ENCODE measurements at regions not wholly inside any gene's neighbourhood (a gene's known extent, or its start where the extent isn't known, plus 50 kb on each side); places are given as distances from the start of the nearest gene placed in this dataset.
"Not testable (repeated sequence)": the region's sequence is repeated elsewhere in the genome, so short reads cannot be mapped to it uniquely, and the experiment has no call there.

DNA sequence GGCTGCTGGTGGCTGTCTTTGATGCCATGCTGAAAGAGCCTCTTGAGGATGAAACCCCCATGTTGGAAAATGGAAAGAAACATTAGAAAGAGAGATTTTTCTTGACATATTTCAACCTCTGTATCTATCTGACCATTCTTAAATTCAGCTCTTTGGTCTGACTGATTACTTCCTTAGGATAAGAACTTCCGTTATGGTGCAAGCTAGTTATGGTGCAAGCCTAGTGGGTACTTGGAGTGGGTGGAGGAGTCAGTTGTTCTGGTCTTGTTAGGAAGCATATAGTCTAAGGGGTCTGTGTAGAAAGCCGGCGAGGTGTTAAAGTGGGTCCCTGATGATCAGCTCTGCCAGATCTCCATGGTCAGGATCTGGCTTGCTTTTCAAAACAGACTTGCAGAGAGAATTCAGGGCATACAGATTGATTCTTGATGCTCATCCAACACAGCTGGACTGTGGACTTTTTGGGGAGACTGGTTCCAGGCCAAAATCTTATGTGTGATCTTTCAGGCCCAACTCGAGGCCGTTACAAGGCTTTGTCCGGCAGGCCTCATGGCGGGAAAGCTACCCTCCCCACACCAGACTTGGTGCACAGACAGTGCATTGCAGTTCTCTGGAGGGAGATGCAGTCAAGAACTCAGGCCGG, 82.8 kb upstream of the BOD1L1 start:
- H3K27ac Mint-ChIP-seq: no peak overlapping the region
- no peaks in the 10 kb centered on the region for H3K4me1 Mint-ChIP-seq
- H3K9me3 Mint-ChIP-seq: peaks cover 0 to 8% (median 3%) of the 10 kb centered on the region in 7 donors
- peaks cover 0 to 27% (median 0%) of the 10 kb centered on the region in 3 donors for H3K27me3 Mint-ChIP-seq
- peaks cover 0 to 4% of the 10 kb centered on the region in 2 donors for H3K36me3 Mint-ChIP-seq
- DNase-seq (no peak), ATAC-seq (ENCODE audit: low read depth in 2 of 2) (no peak)
- H3K4me3 Mint-ChIP-seq: no peak overlapping the region

DNA sequence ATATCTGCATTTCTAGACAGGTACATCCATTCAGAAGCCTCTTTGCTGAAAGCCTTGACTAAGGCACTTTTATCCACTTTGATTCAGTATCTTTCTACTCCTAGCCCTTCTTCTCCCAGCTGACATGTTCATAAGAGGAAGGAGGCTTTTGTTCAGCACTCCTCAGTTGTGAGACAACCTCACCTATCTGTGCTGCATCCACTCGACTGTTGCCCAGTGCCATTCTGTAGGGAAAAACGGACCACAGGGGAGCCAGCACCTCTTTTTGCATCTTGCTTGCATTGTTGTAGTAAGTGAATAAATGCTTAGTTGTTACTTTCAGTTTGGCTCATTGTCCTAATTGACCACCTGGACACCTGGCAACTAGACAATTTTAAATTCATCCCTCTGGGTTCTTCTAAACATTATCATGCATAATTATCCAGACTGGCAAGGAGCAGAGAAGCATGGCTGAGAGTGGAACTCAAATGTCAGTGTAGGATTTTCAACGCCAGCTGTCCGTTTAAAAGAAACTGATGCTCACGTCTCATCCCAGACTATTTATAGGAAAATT, 83.8 kb upstream of the BOD1L1 start:
- H3K27ac Mint-ChIP-seq: no peak overlapping the region
- H3K4me3 Mint-ChIP-seq: no peak overlapping the region
- peaks cover 0 to 8% (median 3%) of the 10 kb centered on the region in 7 donors for H3K9me3 Mint-ChIP-seq
- H3K4me1 Mint-ChIP-seq: no peaks in the 10 kb centered on the region
- H3K27me3 Mint-ChIP-seq: peaks cover 0 to 24% (median 0%) of the 10 kb centered on the region in 3 donors
- ATAC-seq (ENCODE audit: low read depth in 2 of 2) (no peak), DNase-seq (no peak)
- peaks cover 0 to 4% of the 10 kb centered on the region in 2 donors for H3K36me3 Mint-ChIP-seq

GRCh38 chr4:13721894-13722293, 94.4 kb upstream of the BOD1L1 start:
- H3K4me3 Mint-ChIP-seq: no peak overlapping the region
- no peak overlapping the region for H3K27ac Mint-ChIP-seq
- peaks cover 0 to 9% (median 0%) of the 10 kb centered on the region in 3 donors for H3K27me3 Mint-ChIP-seq
- DNase-seq: no peak
- no peak for ATAC-seq (ENCODE audit: low read depth in 2 of 2)
- no peaks in the 10 kb centered on the region for H3K36me3 Mint-ChIP-seq
- no peaks in the 10 kb centered on the region for H3K4me1 Mint-ChIP-seq
- peaks cover 0 to 4% (median 0%) of the 10 kb centered on the region in 7 donors for H3K9me3 Mint-ChIP-seq

GRCh38 chr4:13722649-13723048, 95.1 kb upstream of the BOD1L1 start:
- no peak for ATAC-seq (ENCODE audit: low read depth in 2 of 2)

DNA sequence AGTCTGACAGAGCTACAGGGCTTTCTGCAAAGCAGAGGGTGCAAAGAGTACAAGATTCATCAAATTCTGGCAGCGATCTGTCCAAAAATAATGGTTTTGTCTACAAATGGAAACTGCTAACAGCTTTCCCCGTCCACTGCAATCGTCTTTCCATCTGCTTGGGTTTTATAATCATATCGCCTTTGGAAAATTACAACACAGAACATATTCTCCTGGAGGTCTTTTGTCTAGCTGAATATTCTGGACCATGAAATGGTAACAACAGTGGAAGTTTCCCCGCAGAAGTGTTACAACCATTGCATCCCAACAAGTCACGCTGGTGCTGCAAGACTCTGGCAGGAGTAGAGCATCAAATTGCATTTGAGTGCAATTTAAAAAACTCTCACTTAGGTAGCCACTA, 101.2 kb upstream of the BOD1L1 start:
- Mint-ChIP-seq H3K9me3 (peaks cover 0 to 2% (median 0%) of the 10 kb centered on the region in 7 donors), H3K4me3 (no peak overlapping the region), H3K27me3 (no peaks in the 10 kb centered on the region), H3K27ac (no peak overlapping the region), H3K4me1 (no peaks in the 10 kb centered on the region), H3K36me3 (no peaks in the 10 kb centered on the region)
- DNase-seq (no peak), ATAC-seq (ENCODE audit: low read depth in 2 of 2) (no peak)

More at GRCh38 chr4:13722649-13723048, 95.1 kb upstream of the BOD1L1 start:
- Mint-ChIP-seq H3K4me1 (no peaks in the 10 kb centered on the region), H3K9me3 (no peaks in the 10 kb centered on the region), H3K27ac (no peak overlapping the region), H3K27me3 (peaks cover 0 to 2% (median 0%) of the 10 kb centered on the region in 3 donors), H3K4me3 (no peak overlapping the region), H3K36me3 (no peaks in the 10 kb centered on the region)
- no peak for DNase-seq

- Mint-ChIP-seq H3K4me1 (no peaks in the 10 kb centered on the region), H3K9me3 (peaks cover 0 to 2% (median 0%) of the 10 kb centered on the region in 7 donors), H3K27me3 (no peaks in the 10 kb centered on the region), H3K4me3 (no peak overlapping the region), H3K27ac (no peak overlapping the region), H3K36me3 (no peaks in the 10 kb centered on the region)
- ATAC-seq (ENCODE audit: low read depth in 2 of 2): no peak
- DNase-seq: no peak
Measured at GRCh38 chr4:13731019-13731418, 103.5 kb upstream of the BOD1L1 start.

- H3K27ac Mint-ChIP-seq: no peak overlapping the region
- H3K27me3 Mint-ChIP-seq: no peaks in the 10 kb centered on the region
- DNase-seq (no peak), ATAC-seq (ENCODE audit: low read depth in 2 of 2) (no peak)
- H3K4me3 Mint-ChIP-seq: no peak overlapping the region
- H3K36me3 Mint-ChIP-seq: no peaks in the 10 kb centered on the region
- peaks cover 0 to 2% (median 0%) of the 10 kb centered on the region in 7 donors for H3K9me3 Mint-ChIP-seq
- no peaks in the 10 kb centered on the region for H3K4me1 Mint-ChIP-seq
Measured at GRCh38 chr4:13733817-13734216, 106.3 kb upstream of the BOD1L1 start.

- no peaks in the 10 kb centered on the region for H3K4me1 Mint-ChIP-seq
Measured at GRCh38 chr4:13750594-13750993, 123.1 kb upstream of the BOD1L1 start.

DNA sequence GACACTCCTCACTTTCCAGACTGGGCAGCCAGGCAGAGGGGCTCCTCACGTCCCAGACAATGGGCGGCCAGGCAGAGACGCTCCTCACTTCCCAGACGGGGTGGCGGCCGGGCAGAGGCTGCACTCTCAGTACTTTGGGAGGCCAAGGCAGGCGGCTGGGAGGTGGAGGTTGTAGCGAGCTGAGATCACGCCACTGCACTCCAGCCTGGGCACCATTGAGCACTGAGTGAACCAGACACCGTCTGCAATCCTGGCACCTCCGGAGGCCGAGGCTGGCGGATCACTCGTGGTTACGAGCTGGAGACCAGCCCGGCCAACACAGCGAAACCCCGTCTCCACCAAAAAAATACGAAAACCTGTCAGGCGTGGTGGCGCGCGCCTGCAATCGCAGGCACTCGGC, 134.1 kb upstream of the BOD1L1 start:
- H3K36me3 Mint-ChIP-seq: peaks cover 6 to 13% of the 10 kb centered on the region in 2 donors
- H3K9me3 Mint-ChIP-seq: peaks cover 11 to 54% (median 30%) of the 10 kb centered on the region in 7 donors
- ATAC-seq (ENCODE audit: low read depth in 2 of 2); H3K27ac Mint-ChIP-seq; H3K27me3 Mint-ChIP-seq; H3K4me3 Mint-ChIP-seq; H3K4me1 Mint-ChIP-seq; DNase-seq: not testable (repeated sequence)

More at GRCh38 chr4:13750594-13750993, 123.1 kb upstream of the BOD1L1 start:
- H3K4me3 Mint-ChIP-seq: no peak overlapping the region
- no peaks in the 10 kb centered on the region for H3K36me3 Mint-ChIP-seq
- H3K27me3 Mint-ChIP-seq: peaks cover 6 to 17% (median 13%) of the 10 kb centered on the region in 3 donors
- DNase-seq (no peak), ATAC-seq (ENCODE audit: low read depth in 2 of 2) (no peak)
- H3K27ac Mint-ChIP-seq: no peak overlapping the region
- peaks cover under 1 to 15% (median 5%) of the 10 kb centered on the region in 7 donors for H3K9me3 Mint-ChIP-seq

- ATAC-seq (ENCODE audit: low read depth in 2 of 2): no peak
- H3K4me3 Mint-ChIP-seq: no peak overlapping the region
- no peaks in the 10 kb centered on the region for H3K27me3 Mint-ChIP-seq
- H3K27ac Mint-ChIP-seq: no peak overlapping the region
- H3K36me3 Mint-ChIP-seq: peaks cover 6 to 13% of the 10 kb centered on the region in 2 donors
- H3K9me3 Mint-ChIP-seq: peaks cover 11 to 48% (median 29%) of the 10 kb centered on the region in 7 donors
- DNase-seq: no peak
- H3K4me1 Mint-ChIP-seq: no peaks in the 10 kb centered on the region
Measured at GRCh38 chr4:13762130-13762529, 134.6 kb upstream of the BOD1L1 start.

GRCh38 chr4:13763707-13764106, 136.2 kb upstream of the BOD1L1 start:
- Mint-ChIP-seq H3K9me3 (peaks cover 7 to 32% (median 17%) of the 10 kb centered on the region in 7 donors), H3K27me3 (no peaks in the 10 kb centered on the region), H3K27ac (no peak overlapping the region), H3K4me3 (no peak overlapping the region), H3K4me1 (no peaks in the 10 kb centered on the region), H3K36me3 (peaks cover 0 to 5% of the 10 kb centered on the region in 2 donors)
- no peak for DNase-seq
- no peak for ATAC-seq (ENCODE audit: low read depth in 2 of 2)

DNA sequence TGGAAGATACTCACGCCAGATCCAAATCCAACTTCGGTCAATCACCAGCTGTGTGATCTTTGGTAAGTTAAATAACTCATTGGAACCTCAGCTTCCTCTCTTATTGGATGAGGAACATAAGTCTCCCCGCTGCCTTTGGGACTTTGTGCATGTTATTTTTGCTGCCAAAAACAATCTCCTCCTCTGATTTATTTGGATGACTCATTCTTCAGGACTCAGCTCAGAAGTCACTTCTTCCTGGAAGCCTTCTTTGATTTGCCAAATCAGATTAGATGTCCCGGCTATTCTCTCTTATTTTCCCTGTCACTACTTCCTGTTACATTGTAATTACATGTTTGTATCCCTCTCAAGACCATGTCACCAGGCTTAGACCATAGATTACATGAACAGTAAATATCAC, 138.0 kb upstream of the BOD1L1 start:
- DNase-seq: no peak
- H3K27ac Mint-ChIP-seq: no peak overlapping the region
- no peaks in the 10 kb centered on the region for H3K4me1 Mint-ChIP-seq
- peaks cover 6 to 27% (median 17%) of the 10 kb centered on the region in 7 donors for H3K9me3 Mint-ChIP-seq
- ATAC-seq (ENCODE audit: low read depth in 2 of 2): no peak
- no peaks in the 10 kb centered on the region for H3K36me3 Mint-ChIP-seq
- no peaks in the 10 kb centered on the region for H3K27me3 Mint-ChIP-seq
- H3K4me3 Mint-ChIP-seq: no peak overlapping the region

- Mint-ChIP-seq H3K4me3 (no peak overlapping the region), H3K9me3 (peaks cover 6 to 40% (median 20%) of the 10 kb centered on the region in 7 donors), H3K4me1 (no peaks in the 10 kb centered on the region), H3K27ac (no peak overlapping the region), H3K36me3 (no peaks in the 10 kb centered on the region), H3K27me3 (no peaks in the 10 kb centered on the region)
- ATAC-seq (ENCODE audit: low read depth in 2 of 2) (no peak), DNase-seq (no peak)
Measured at GRCh38 chr4:13766761-13767540, 139.4 kb upstream of the BOD1L1 start.

GRCh38 chr4:13777341-13777740, 149.8 kb upstream of the BOD1L1 start:
- Mint-ChIP-seq H3K36me3 (no peaks in the 10 kb centered on the region), H3K4me1 (no peaks in the 10 kb centered on the region), H3K27ac (no peak overlapping the region), H3K27me3 (peaks cover 0 to 15% (median 0%) of the 10 kb centered on the region in 3 donors), H3K9me3 (peaks cover 4 to 41% (median 13%) of the 10 kb centered on the region in 7 donors), H3K4me3 (no peak overlapping the region)
- no peak for ATAC-seq (ENCODE audit: low read depth in 2 of 2)
- DNase-seq: no peak

All from naive B cell (primary cell).